OCI-LY7 (cell line): ENCODE measurements at regions not wholly inside any gene's neighbourhood (a gene's known extent, or its start where the extent isn't known, plus 50 kb on each side); places are given as distances from the start of the nearest gene placed in this dataset.

ENCODE experiments used
- BruUV-seq: library from RNA; stranded (reverse); fragments of 400-500 nt; replicated peaks from 2 replicates; lab custom pipeline; 2021; lab: Mats Ljungman, UMichigan
- CTCF ChIA-PET: fragments of 300-600 bp; sonication (Branson Sonifier 250); formaldehyde crosslinking; loops from one replicate; lab custom pipeline; 2022; ENCODE audit warnings: antibody characterized with exemption; ENCODE audit not compliant: unreplicated experiment; lab: Charles Lee
- POLR2A ChIA-PET: fragments of 300-600 bp; sonication (Branson Sonifier 250); formaldehyde crosslinking; loops from one replicate; lab custom pipeline; 2022; ENCODE audit warnings: antibody characterized with exemption; lab: Charles Lee
- DNase-seq: peaks from one replicate; pipeline ENCODE4 v3.0.0-alpha.2; 2015; ENCODE audit warnings: low spot score
- H2AFZ ChIP-seq: fragments of 200-600 bp; sonication (generic), shearing (Covaris generic); 2 replicates; pipeline ENCODE4 v1.6.1; 2014; ENCODE audit warnings: mild to moderate bottlenecking, antibody characterized with exemption, low read length, moderate library complexity
- H3K27ac ChIP-seq: fragments of 200-600 bp; sonication (generic); 2 replicates; pipeline ENCODE4 v1.5.1; 2014; ENCODE audit warnings: mixed run types, low read depth, mild to moderate bottlenecking, moderate library complexity, low read length, inconsistent platforms; ENCODE audit not compliant: poor library complexity, severe bottlenecking
- H3K36me3 ChIP-seq: fragments of 200-600 bp; sonication (generic); 2 replicates; pipeline ENCODE4 v1.6.1; 2014; ENCODE audit warnings: mild to moderate bottlenecking, antibody characterized with exemption, low read length, moderate library complexity, mixed read lengths; ENCODE audit not compliant: insufficient read depth
- H3K4me1 ChIP-seq: fragments of 200-600 bp; sonication (generic); 2 replicates; pipeline ENCODE4 v1.5.1; 2014; ENCODE audit warnings: mild to moderate bottlenecking, low read length; ENCODE audit not compliant: insufficient read depth, poor library complexity, severe bottlenecking
- H3K4me2 ChIP-seq: fragments of 200-600 bp; sonication (generic); 2 replicates; pipeline ENCODE4 v1.6.1; 2014; ENCODE audit warnings: mild to moderate bottlenecking, low read length
- H3K4me3 ChIP-seq: fragments of 200-600 bp; sonication (generic); 2 replicates; pipeline ENCODE4 v1.5.1; 2014; ENCODE audit warnings: mild to moderate bottlenecking, low read depth, low read length; ENCODE audit not compliant: poor library complexity, severe bottlenecking
- H3K79me2 ChIP-seq: fragments of 200-600 bp; sonication (generic); 2 replicates; pipeline ENCODE4 v1.6.1; 2016; ENCODE audit warnings: low read depth, mild to moderate bottlenecking, low read length, moderate library complexity, mixed read lengths; ENCODE audit not compliant: insufficient read depth
- H3K9me2 ChIP-seq: fragments of 200-600 bp; sonication (generic); 2 replicates; pipeline ENCODE4 v1.6.1; 2016; ENCODE audit warnings: mild to moderate bottlenecking, low read length, mixed read lengths; ENCODE audit not compliant: insufficient read depth
- H3K9me3 ChIP-seq: fragments of 200-600 bp; sonication (generic); 2 replicates; pipeline ENCODE4 v1.6.1; 2014; ENCODE audit warnings: mild to moderate bottlenecking, mixed run types, low read length, mixed read lengths
- H4K20me1 ChIP-seq: fragments of 200-600 bp; sonication (generic); 2 replicates; pipeline ENCODE4 v1.6.1; 2014; ENCODE audit warnings: mild to moderate bottlenecking, antibody characterized with exemption, low read length, moderate library complexity, mixed read lengths; ENCODE audit not compliant: insufficient read depth
- CTCF ChIP-seq: fragments of 200-600 bp; sonication (generic); conservative IDR thresholded peaks from 2 replicates; pipeline ENCODE4 v1.5.1; 2014; ENCODE audit warnings: mild to moderate bottlenecking, antibody characterized with exemption, low read length, moderate library complexity, mixed read lengths
- EZH2phosphoT487 ChIP-seq: fragments of 200-600 bp; sonication (generic); IDR thresholded peaks from 2 replicates; pipeline ENCODE4 v1.6.1; 2018; ENCODE audit warnings: low read depth, borderline replicate concordance, mild to moderate bottlenecking, mixed run types, antibody characterized with exemption, low read length, moderate library complexity, mixed read lengths
- intact Hi-C: fragments of 100-400 bp; cut with micrococcal nuclease; formaldehyde crosslinking; loops from one replicate; pipeline ENCODE4 v1.10.0; 2022; ENCODE audit not compliant: unreplicated experiment

- no peak overlapping the region for H2AFZ ChIP-seq
- no peak for DNase-seq
- BruUV-seq: no TSS peak
- no peak overlapping the region for H3K4me2 ChIP-seq
- no peak overlapping the region for H3K27ac ChIP-seq
- CTCF ChIA-PET: interaction anchor here (0.6 to 0.7 kb wide), 2 partner anchors 11 to 168 kb away, joined by 3 to 5 read pairs; no protein-coding TSS in a partner anchor
- no peaks in the 10 kb centered on the region for H3K79me2 ChIP-seq
- POLR2A ChIA-PET: no interaction called here
- no peaks in the 10 kb centered on the region for H3K4me1 ChIP-seq
- no peaks in the 10 kb centered on the region for H3K9me2 ChIP-seq
- no peaks in the 10 kb centered on the region for H3K36me3 ChIP-seq
- H3K4me3 ChIP-seq: no peak overlapping the region
- H4K20me1 ChIP-seq: no peaks in the 10 kb centered on the region
- intact Hi-C loops: no loop called here
- no peaks in the 10 kb centered on the region for H3K9me3 ChIP-seq
- no peak for TF ChIP-seq EZH2phosphoT487
- no peak for TF ChIP-seq CTCF
These were observed 77.2 kb downstream of the RTP4 start for GRCh38 chr3:187445356-187445755.

DNA sequence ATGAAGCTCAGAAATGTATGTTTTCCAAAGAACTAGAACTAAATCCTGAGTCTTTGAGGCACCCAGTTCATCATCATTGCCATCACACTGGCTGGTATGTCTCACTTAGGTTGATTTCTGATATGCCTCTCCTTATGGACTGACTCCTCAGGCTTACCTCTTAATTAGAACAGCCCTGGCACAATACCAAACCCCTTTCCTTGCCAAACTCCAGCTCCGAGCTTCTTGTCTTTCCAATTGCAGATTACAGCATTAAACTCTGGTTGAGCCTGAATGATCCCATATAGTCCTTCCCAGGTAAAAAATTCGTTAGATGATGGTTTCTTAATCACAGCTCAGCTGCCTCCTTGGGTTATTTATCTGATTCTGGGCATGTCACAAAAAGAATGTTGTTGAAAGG lies 66.3 kb downstream of the RTP4 start:
- no peak overlapping the region for H2AFZ ChIP-seq
- BruUV-seq: no TSS peak
- H4K20me1 ChIP-seq: no peaks in the 10 kb centered on the region
- no peaks in the 10 kb centered on the region for H3K4me1 ChIP-seq
- 0 out of 2 replicates have a peak, but pooled peaks cover 3% of the 10 kb centered on the region for H3K9me3 ChIP-seq
- DNase-seq: no peak
- H3K36me3 ChIP-seq: no peaks in the 10 kb centered on the region
- POLR2A ChIA-PET: interaction anchor here (0.7 to 0.9 kb wide), 3 partner anchors 28 to 103 kb away, joined by 3 to 6 read pairs (median 3); no protein-coding TSS in a partner anchor
- no peak for TF ChIP-seq CTCF
- no peak for TF ChIP-seq EZH2phosphoT487
- no peaks in the 10 kb centered on the region for H3K79me2 ChIP-seq
- no peaks in the 10 kb centered on the region for H3K9me2 ChIP-seq
- CTCF ChIA-PET: no interaction called here
- no peak overlapping the region for H3K4me2 ChIP-seq
- no peak overlapping the region for H3K4me3 ChIP-seq
- intact Hi-C loops: loop anchor here (5.0 kb wide), 1 partner anchor 243 kb away; no protein-coding TSS in a partner anchor
- no peak overlapping the region for H3K27ac ChIP-seq

GRCh38 chr3:187430576-187430975 lies 62.4 kb downstream of the RTP4 start:
- intact Hi-C loops: loop anchor here (5.0 kb wide), 1 partner anchor 247 kb away; no protein-coding TSS in a partner anchor
- POLR2A ChIA-PET: no interaction called here
- no peak overlapping the region for H3K4me2 ChIP-seq
- no peaks in the 10 kb centered on the region for H3K9me2 ChIP-seq
- no peak overlapping the region for H3K4me3 ChIP-seq
- 0 out of 2 replicates have a peak, but pooled peaks cover 3% of the 10 kb centered on the region for H3K9me3 ChIP-seq
- TF ChIP-seq EZH2phosphoT487 (no peak), CTCF (peak; percentile 63)
- H3K4me1 ChIP-seq: no peaks in the 10 kb centered on the region
- H3K36me3 ChIP-seq: no peaks in the 10 kb centered on the region
- no peak overlapping the region for H3K27ac ChIP-seq
- no peaks in the 10 kb centered on the region for H3K79me2 ChIP-seq
- CTCF ChIA-PET: no interaction called here
- BruUV-seq: no TSS peak
- DNase-seq: no peak
- no peaks in the 10 kb centered on the region for H4K20me1 ChIP-seq
- no peak overlapping the region for H2AFZ ChIP-seq
